HG03378 (cell line): ENCODE measurements at regions not wholly inside any gene's neighbourhood (a gene's known extent, or its start where the extent isn't known, plus 50 kb on each side); places are given as distances from the start of the nearest gene placed in this dataset.

Experiments used
- ATAC-seq: cut with Tn5 transposase; IDR thresholded peaks from one replicate; pipeline ENCODE4 v1.9.1; 2021; ENCODE audit warnings: mild to moderate bottlenecking, moderate library complexity; ENCODE audit not compliant: unreplicated experiment

- no peak for ATAC-seq
Observed at GRCh38 chr3:99131876-99132275, 230.4 kb upstream of the DCBLD2 start.

GRCh38 chr3:99128725-99129505, 227.4 kb upstream of the DCBLD2 start:
- no peak for ATAC-seq

GRCh38 chr3:99128235-99128634, 226.7 kb upstream of the DCBLD2 start:
- ATAC-seq, result no peak

- no peak for ATAC-seq
Observed at GRCh38 chr3:99126316-99126715, 224.8 kb upstream of the DCBLD2 start.

GRCh38 chr3:99119385-99119784, 217.9 kb upstream of the DCBLD2 start:
- no peak for ATAC-seq

- ATAC-seq, result no peak
Observed at GRCh38 chr3:99118381-99118780, 216.9 kb upstream of the DCBLD2 start.

GRCh38 chr3:99114565-99115291, 213.2 kb upstream of the DCBLD2 start:
- no peak for ATAC-seq

- ATAC-seq, result no peak
Observed at GRCh38 chr3:99111235-99111634, 209.7 kb upstream of the DCBLD2 start.

- ATAC-seq, result no peak
Observed at GRCh38 chr3:99110401-99110800, 208.9 kb upstream of the DCBLD2 start.

GRCh38 chr3:99108508-99108907, 207.0 kb upstream of the DCBLD2 start:
- no peak for ATAC-seq

- no peak for ATAC-seq
Observed at GRCh38 chr3:99094606-99095005, 193.1 kb upstream of the DCBLD2 start.

GRCh38 chr3:99087277-99087676, 185.8 kb upstream of the DCBLD2 start:
- no peak for ATAC-seq

- no peak for ATAC-seq
Observed at GRCh38 chr3:99084826-99085225, 183.3 kb upstream of the DCBLD2 start.

- no peak for ATAC-seq
Observed at GRCh38 chr3:99084156-99084555, 182.7 kb upstream of the DCBLD2 start.

- ATAC-seq, result no peak
Observed at GRCh38 chr3:99071096-99071495, 169.6 kb upstream of the DCBLD2 start.

GRCh38 chr3:99069973-99070372, 168.5 kb upstream of the DCBLD2 start:
- no peak for ATAC-seq

GRCh38 chr3:99066863-99067262, 165.4 kb upstream of the DCBLD2 start:
- no peak for ATAC-seq

- no peak for ATAC-seq
Observed at GRCh38 chr3:99049164-99049563, 147.7 kb upstream of the DCBLD2 start.

GRCh38 chr3:99041747-99042146, 140.3 kb upstream of the DCBLD2 start:
- no peak for ATAC-seq

GRCh38 chr3:99031778-99032177, 130.3 kb upstream of the DCBLD2 start:
- ATAC-seq, result no peak

GRCh38 chr3:99023590-99024192, 122.2 kb upstream of the DCBLD2 start:
- ATAC-seq, result peak; percentile 80

- ATAC-seq, result no peak
Observed at GRCh38 chr3:99021466-99021865, 120.0 kb upstream of the DCBLD2 start.
